Effector memory CD8-positive, alpha-beta T cell (primary cell): ENCODE measurements at regions not wholly inside any gene's neighbourhood (a gene's known extent, or its start where the extent isn't known, plus 50 kb on each side); places are given as distances from the start of the nearest gene placed in this dataset.

Experiments used
- ATAC-seq: fragments of 150-1000 bp; cut with Tn5 transposase; replicated peaks from 2 replicates; pipeline ENCODE4 v1.10.0; 2021; ENCODE audit warnings: mild to moderate bottlenecking, moderate library complexity
- DNase-seq, 3 experiments: peaks; one replicate each; pipeline ENCODE4 v3.0.0; 2021
- H3K27ac Mint-ChIP-seq, 2 donors: one replicate each; pipeline ENCODE4 v1.8.0; 2022; ENCODE audit warnings: mild to moderate bottlenecking in 2 of 2, mixed read lengths in 2 of 2, moderate library complexity in 2 of 2
- H3K27me3 Mint-ChIP-seq, 2 donors: one replicate each; pipeline ENCODE4 v1.8.0; 2022; ENCODE audit warnings: mixed read lengths in 2 of 2
- H3K36me3 Mint-ChIP-seq: one replicate; pipeline ENCODE4 v1.8.0; 2022; ENCODE audit warnings: mild to moderate bottlenecking, moderate library complexity, mixed read lengths; ENCODE audit not compliant: insufficient read depth
- H3K4me1 Mint-ChIP-seq, 2 donors: one replicate each; pipeline ENCODE4 v1.8.0; 2022; ENCODE audit warnings: low read depth in 2 of 2, mixed read lengths in 2 of 2
- H3K4me3 Mint-ChIP-seq, 2 donors: one replicate each; pipeline ENCODE4 v1.8.0; 2022; ENCODE audit warnings: mild to moderate bottlenecking in 2 of 2, mixed read lengths in 2 of 2, moderate library complexity in 2 of 2
- H3K9me3 Mint-ChIP-seq, 2 donors: one replicate each; pipeline ENCODE4 v1.8.0; 2022; ENCODE audit warnings: mixed read lengths in 2 of 2

GRCh38 chr3:24673596-24673995, 178.9 kb upstream of the THRB start:
- H3K36me3 Mint-ChIP-seq: no peaks in the 10 kb centered on the region

GRCh38 chr3:24674261-24674660, 179.6 kb upstream of the THRB start:
- no peak for ATAC-seq
- Mint-ChIP-seq H3K27ac (no peak overlapping the region), H3K4me1 (no peaks in the 10 kb centered on the region), H3K27me3 (no peaks in the 10 kb centered on the region), H3K9me3 (peaks cover 0 to 1% of the 10 kb centered on the region in 2 donors), H3K36me3 (no peaks in the 10 kb centered on the region), H3K4me3 (no peak overlapping the region)
- no peak for DNase-seq

More at GRCh38 chr3:24673596-24673995, 178.9 kb upstream of the THRB start:
- ATAC-seq: no peak
- no peaks in the 10 kb centered on the region for H3K4me1 Mint-ChIP-seq
- DNase-seq: no peak
- no peak overlapping the region for H3K27ac Mint-ChIP-seq
- H3K9me3 Mint-ChIP-seq: peaks cover 0 to 1% of the 10 kb centered on the region in 2 donors
- H3K27me3 Mint-ChIP-seq: no peaks in the 10 kb centered on the region
- no peak overlapping the region for H3K4me3 Mint-ChIP-seq

GRCh38 chr3:24678021-24678420, 183.4 kb upstream of the THRB start:
- Mint-ChIP-seq H3K27me3 (no peaks in the 10 kb centered on the region), H3K36me3 (no peaks in the 10 kb centered on the region), H3K9me3 (peaks cover 0 to 7% of the 10 kb centered on the region in 2 donors), H3K27ac (no peak overlapping the region), H3K4me1 (no peaks in the 10 kb centered on the region), H3K4me3 (peak overlapping the region in 1 of 2 donors; percentile 4)
- DNase-seq (no peak), ATAC-seq (no peak)

- DNase-seq: no peak
- peak; percentile 51 for ATAC-seq
- H3K4me3 Mint-ChIP-seq: peak overlapping the region in 1 of 2 donors; percentile 4
- no peak overlapping the region for H3K27ac Mint-ChIP-seq
- H3K4me1 Mint-ChIP-seq: no peaks in the 10 kb centered on the region
- peaks cover 0 to 7% of the 10 kb centered on the region in 2 donors for H3K9me3 Mint-ChIP-seq
- H3K27me3 Mint-ChIP-seq: no peaks in the 10 kb centered on the region
- H3K36me3 Mint-ChIP-seq: no peaks in the 10 kb centered on the region
Measured at GRCh38 chr3:24678421-24678865, 183.8 kb upstream of the THRB start.

- Mint-ChIP-seq H3K4me3 (no peak overlapping the region), H3K27me3 (no peaks in the 10 kb centered on the region), H3K36me3 (no peaks in the 10 kb centered on the region), H3K27ac (no peak overlapping the region), H3K4me1 (no peaks in the 10 kb centered on the region), H3K9me3 (peaks cover 0 to 7% of the 10 kb centered on the region in 2 donors)
- no peak for ATAC-seq
- no peak for DNase-seq
Measured at GRCh38 chr3:24679429-24679828, 184.8 kb upstream of the THRB start.

GRCh38 chr3:24680214-24680967, 185.7 kb upstream of the THRB start:
- Mint-ChIP-seq H3K36me3 (no peaks in the 10 kb centered on the region), H3K9me3 (peaks cover 0 to 7% of the 10 kb centered on the region in 2 donors), H3K4me3 (no peak overlapping the region), H3K27ac (no peak overlapping the region), H3K4me1 (no peaks in the 10 kb centered on the region), H3K27me3 (no peaks in the 10 kb centered on the region)
- DNase-seq (peak; percentile 2 to 20 (median 12)), ATAC-seq (no peak)

- Mint-ChIP-seq H3K27me3 (no peaks in the 10 kb centered on the region), H3K9me3 (peaks cover 0 to 7% of the 10 kb centered on the region in 2 donors)
- no peak for ATAC-seq
Measured at GRCh38 chr3:24682141-24682547, 187.5 kb upstream of the THRB start.

GRCh38 chr3:24683090-24683489, 188.4 kb upstream of the THRB start:
- Mint-ChIP-seq H3K27me3 (no peaks in the 10 kb centered on the region), H3K4me1 (no peaks in the 10 kb centered on the region), H3K36me3 (no peaks in the 10 kb centered on the region), H3K9me3 (peaks cover 0 to 7% of the 10 kb centered on the region in 2 donors), H3K27ac (no peak overlapping the region), H3K4me3 (no peak overlapping the region)
- DNase-seq (no peak), ATAC-seq (no peak)

More at GRCh38 chr3:24682141-24682547, 187.5 kb upstream of the THRB start:
- Mint-ChIP-seq H3K27ac (no peak overlapping the region), H3K36me3 (no peaks in the 10 kb centered on the region), H3K4me3 (no peak overlapping the region), H3K4me1 (no peaks in the 10 kb centered on the region)
- no peak for DNase-seq

- no peaks in the 10 kb centered on the region for H3K4me1 Mint-ChIP-seq
- H3K4me3 Mint-ChIP-seq: no peak overlapping the region
- ATAC-seq (no peak), DNase-seq (no peak)
- H3K27me3 Mint-ChIP-seq: no peaks in the 10 kb centered on the region
- no peaks in the 10 kb centered on the region for H3K36me3 Mint-ChIP-seq
- peaks cover 0 to 7% of the 10 kb centered on the region in 2 donors for H3K9me3 Mint-ChIP-seq
- H3K27ac Mint-ChIP-seq: no peak overlapping the region
Measured at GRCh38 chr3:24683633-24684384, 189.2 kb upstream of the THRB start.

GRCh38 chr3:24684506-24685023, 189.9 kb upstream of the THRB start:
- DNase-seq (no peak), ATAC-seq (no peak)
- H3K36me3 Mint-ChIP-seq: no peaks in the 10 kb centered on the region
- H3K27me3 Mint-ChIP-seq: no peaks in the 10 kb centered on the region
- H3K4me3 Mint-ChIP-seq: no peak overlapping the region
- peaks cover 0 to 7% of the 10 kb centered on the region in 2 donors for H3K9me3 Mint-ChIP-seq
- H3K4me1 Mint-ChIP-seq: no peaks in the 10 kb centered on the region
- H3K27ac Mint-ChIP-seq: no peak overlapping the region

- no peak for DNase-seq
- Mint-ChIP-seq H3K27ac (no peak overlapping the region), H3K4me3 (no peak overlapping the region), H3K9me3 (no peaks in the 10 kb centered on the region), H3K36me3 (no peaks in the 10 kb centered on the region), H3K4me1 (no peaks in the 10 kb centered on the region), H3K27me3 (no peaks in the 10 kb centered on the region)
- ATAC-seq: peak; percentile 24
Measured at GRCh38 chr3:24686808-24687207, 192.2 kb upstream of the THRB start.

- no peaks in the 10 kb centered on the region for H3K9me3 Mint-ChIP-seq
- ATAC-seq: no peak
- H3K4me1 Mint-ChIP-seq: no peaks in the 10 kb centered on the region
- no peak overlapping the region for H3K27ac Mint-ChIP-seq
- no peak overlapping the region for H3K4me3 Mint-ChIP-seq
- DNase-seq: no peak
- H3K36me3 Mint-ChIP-seq: no peaks in the 10 kb centered on the region
- no peaks in the 10 kb centered on the region for H3K27me3 Mint-ChIP-seq
Measured at GRCh38 chr3:24687671-24688070, 193.0 kb upstream of the THRB start.

- no peak overlapping the region for H3K4me3 Mint-ChIP-seq
- peak overlapping the region in 1 of 2 donors; percentile 2 for H3K27ac Mint-ChIP-seq
- H3K36me3 Mint-ChIP-seq: no peaks in the 10 kb centered on the region
- no peak for ATAC-seq
- H3K9me3 Mint-ChIP-seq: no peaks in the 10 kb centered on the region
- no peaks in the 10 kb centered on the region for H3K27me3 Mint-ChIP-seq
- no peak for DNase-seq
- no peaks in the 10 kb centered on the region for H3K4me1 Mint-ChIP-seq
Measured at GRCh38 chr3:24688446-24689148, 193.9 kb upstream of the THRB start.
